SK-N-SH treated with all-trans-retinoic acid at 6 μM for 48 hours (cell line): ENCODE measurements at regions not wholly inside any gene's neighbourhood (a gene's known extent, or its start where the extent isn't known, plus 50 kb on each side); places are given as distances from the start of the nearest gene placed in this dataset.
A peak's percentile ranks its signal among the peaks of the same experiment; 100 is the strongest.

Experiments
- ATAC-seq: fragments of 200-7000 bp; cut with Tn5 transposase; 3 replicates; pipeline ENCODE4 v1.9.1; 2020; ENCODE audit warnings: mild to moderate bottlenecking, moderate library complexity
- ARNTL ChIP-seq: fragments of 450-650 bp; formaldehyde crosslinking; IDR thresholded peaks from 2 replicates; pipeline ENCODE4 v1.5.0; 2020; ENCODE audit warnings: low read depth, mild to moderate bottlenecking, moderate library complexity, borderline replicate concordance
- BACH2 ChIP-seq: fragments of 250-450 bp; sonication (Bioruptor Pico); IDR thresholded peaks from 2 replicates; pipeline ENCODE4 v1.9.0; 2021; ENCODE audit warnings: mild to moderate bottlenecking, borderline replicate concordance
- CREB5 ChIP-seq: fragments of 250-450 bp; sonication (Bioruptor Pico); IDR thresholded peaks from 2 replicates; pipeline ENCODE4 v1.5.1; 2020; ENCODE audit warnings: low read depth, mild to moderate bottlenecking, moderate library complexity
- CSDC2 ChIP-seq: fragments of 250-450 bp; sonication (Bioruptor Pico); IDR thresholded peaks from 2 replicates; pipeline ENCODE4 v1.5.0; 2020; ENCODE audit warnings: mild to moderate bottlenecking, moderate library complexity
- CSRNP3 ChIP-seq: fragments of 250-450 bp; sonication (Bioruptor Pico); IDR thresholded peaks from 2 replicates; pipeline ENCODE4 v1.5.1; 2021; ENCODE audit warnings: mild to moderate bottlenecking, moderate library complexity
- ESRRG ChIP-seq: fragments of 250-450 bp; sonication (Bioruptor Pico); IDR thresholded peaks from 2 replicates; pipeline ENCODE4 v1.6.1; 2021; ENCODE audit warnings: mild to moderate bottlenecking
- GLIS3 ChIP-seq: fragments of 250-450 bp; sonication (Bioruptor Pico); IDR thresholded peaks from 2 replicates; pipeline ENCODE4 v1.5.0; 2020; ENCODE audit warnings: mild to moderate bottlenecking, moderate library complexity
- ISL1 ChIP-seq: fragments of 250-450 bp; sonication (Bioruptor Pico); IDR thresholded peaks from 2 replicates; pipeline ENCODE4 v2.1.2; 2022; ENCODE audit warnings: mild to moderate bottlenecking, moderate library complexity
- OSR1 ChIP-seq: fragments of 250-450 bp; sonication (Bioruptor Pico); IDR thresholded peaks from 2 replicates; pipeline ENCODE4 v1.8.0; 2022; ENCODE audit warnings: moderate library complexity, mild to moderate bottlenecking, inconsistent platforms
- PPARA ChIP-seq: fragments of 250-450 bp; sonication (Bioruptor Pico); IDR thresholded peaks from 2 replicates; pipeline ENCODE4 v1.5.0; 2020; ENCODE audit warnings: mild to moderate bottlenecking, borderline replicate concordance
- RARB ChIP-seq: fragments of 250-450 bp; sonication (Bioruptor Pico); IDR thresholded peaks from 2 replicates; pipeline ENCODE4 v1.8.0; 2021; ENCODE audit warnings: mild to moderate bottlenecking, moderate library complexity
- SNAI2 ChIP-seq: fragments of 250-450 bp; sonication (Bioruptor Pico); IDR thresholded peaks from 2 replicates; pipeline ENCODE4 v1.5.0; 2020; ENCODE audit warnings: mild to moderate bottlenecking, moderate library complexity
- TCF4 ChIP-seq: fragments of 250-450 bp; sonication (Bioruptor Pico); IDR thresholded peaks from 2 replicates; pipeline ENCODE4 v1.8.0; 2021; ENCODE audit warnings: mild to moderate bottlenecking, moderate library complexity, borderline replicate concordance
- TOX ChIP-seq: fragments of 250-450 bp; sonication (Bioruptor Pico); IDR thresholded peaks from 2 replicates; pipeline ENCODE4 v1.8.0; 2021; ENCODE audit warnings: mild to moderate bottlenecking, moderate library complexity, borderline replicate concordance
- TSHZ2 ChIP-seq: fragments of 250-450 bp; sonication (Bioruptor Pico); IDR thresholded peaks from 2 replicates; pipeline ENCODE4 v1.5.0; 2020; ENCODE audit warnings: mild to moderate bottlenecking, moderate library complexity
- ZC3H10 ChIP-seq: fragments of 250-450 bp; sonication (Bioruptor Pico); IDR thresholded peaks from 2 replicates; pipeline ENCODE4 v1.5.1; 2021; ENCODE audit warnings: mild to moderate bottlenecking, moderate library complexity
- ZFP3 ChIP-seq: fragments of 250-450 bp; sonication (Bioruptor Pico); IDR thresholded peaks from 2 replicates; pipeline ENCODE4 v1.5.0; 2020; ENCODE audit warnings: mild to moderate bottlenecking, moderate library complexity
- ZFP30 ChIP-seq: fragments of 450-650 bp; formaldehyde crosslinking; IDR thresholded peaks from 2 replicates; pipeline ENCODE4 v1.5.0; 2022; ENCODE audit warnings: mild to moderate bottlenecking, moderate library complexity
- ZNF70 ChIP-seq: fragments of 450-650 bp; formaldehyde crosslinking; IDR thresholded peaks from 2 replicates; pipeline ENCODE4 v1.5.0; 2020; ENCODE audit warnings: mild to moderate bottlenecking, moderate library complexity
- ZNF8 ChIP-seq: fragments of 450-650 bp; formaldehyde crosslinking; IDR thresholded peaks from 2 replicates; pipeline ENCODE4 v1.5.0; 2020; ENCODE audit warnings: mild to moderate bottlenecking, moderate library complexity

GRCh38 chr13:74945637-74946036 is 536.3 kb downstream of the TBC1D4 start:
- ATAC-seq, result no peak
- TF ChIP-seq TOX (CRISPR knock-in tag) (no peak), SNAI2 (CRISPR knock-in tag) (no peak), ZC3H10 (CRISPR knock-in tag) (no peak), CSRNP3 (CRISPR knock-in tag) (no peak), ZFP3 (CRISPR knock-in tag) (no peak), ARNTL (CRISPR knock-in tag) (no peak), ZNF8 (no peak), ISL1 (CRISPR knock-in tag) (no peak), CREB5 (CRISPR knock-in tag) (no peak), ZFP30 (no peak), BACH2 (CRISPR knock-in tag) (no peak), OSR1 (CRISPR knock-in tag) (no peak), RARB (CRISPR knock-in tag) (no peak)

GRCh38 chr13:74931698-74932433 is 550.1 kb downstream of the TBC1D4 start:
- TF ChIP-seq TCF4 (CRISPR knock-in tag) (peak; percentile 46; the same call in 1 of the 2 replicates), ZC3H10 (CRISPR knock-in tag) (no peak), CSRNP3 (CRISPR knock-in tag) (no peak)
- TF ChIP-seq, all 23 proteins: peak for 1
- peak; percentile 62; the same call in 2 of the 3 replicates for ATAC-seq

GRCh38 chr13:74930402-74931165 is 551.4 kb downstream of the TBC1D4 start:
- ATAC-seq, result peak; percentile 69
- TF ChIP-seq ZFP3 (CRISPR knock-in tag) (no peak), BACH2 (CRISPR knock-in tag) (no peak), ZC3H10 (CRISPR knock-in tag) (no peak), ESRRG (CRISPR knock-in tag) (no peak), ZNF70 (CRISPR knock-in tag) (no peak), SNAI2 (CRISPR knock-in tag) (no peak), CREB5 (CRISPR knock-in tag) (no peak), GLIS3 (CRISPR knock-in tag) (no peak), CSRNP3 (CRISPR knock-in tag) (no peak), ZFP30 (no peak)

GRCh38 chr13:74929436-74929835 is 552.5 kb downstream of the TBC1D4 start:
- no peak for ATAC-seq
- TF ChIP-seq SNAI2 (CRISPR knock-in tag), result no peak
- no peak for TF ChIP-seq ZFP3 (CRISPR knock-in tag)
- TF ChIP-seq GLIS3 (CRISPR knock-in tag), result no peak
- no peak for TF ChIP-seq ZNF70 (CRISPR knock-in tag)
- no peak for TF ChIP-seq CSRNP3 (CRISPR knock-in tag)
- TF ChIP-seq ZC3H10 (CRISPR knock-in tag), result no peak
- no peak for TF ChIP-seq PPARA (CRISPR knock-in tag)
- no peak for TF ChIP-seq TOX (CRISPR knock-in tag)
- no peak for TF ChIP-seq CSDC2 (CRISPR knock-in tag)
- TF ChIP-seq TCF4 (CRISPR knock-in tag), result no peak
- no peak for TF ChIP-seq ISL1 (CRISPR knock-in tag)
- TF ChIP-seq BACH2 (CRISPR knock-in tag), result no peak
- TF ChIP-seq ARNTL (CRISPR knock-in tag), result no peak
- no peak for TF ChIP-seq TSHZ2 (CRISPR knock-in tag)
